ENCODE measurements at regions not wholly inside any gene's neighbourhood (a gene's known extent, or its start where the extent isn't known, plus 50 kb on each side); places are given as distances from the start of the nearest gene placed in this dataset.
A peak's percentile ranks its signal among the peaks of the same experiment; 100 is the strongest.

DNA sequence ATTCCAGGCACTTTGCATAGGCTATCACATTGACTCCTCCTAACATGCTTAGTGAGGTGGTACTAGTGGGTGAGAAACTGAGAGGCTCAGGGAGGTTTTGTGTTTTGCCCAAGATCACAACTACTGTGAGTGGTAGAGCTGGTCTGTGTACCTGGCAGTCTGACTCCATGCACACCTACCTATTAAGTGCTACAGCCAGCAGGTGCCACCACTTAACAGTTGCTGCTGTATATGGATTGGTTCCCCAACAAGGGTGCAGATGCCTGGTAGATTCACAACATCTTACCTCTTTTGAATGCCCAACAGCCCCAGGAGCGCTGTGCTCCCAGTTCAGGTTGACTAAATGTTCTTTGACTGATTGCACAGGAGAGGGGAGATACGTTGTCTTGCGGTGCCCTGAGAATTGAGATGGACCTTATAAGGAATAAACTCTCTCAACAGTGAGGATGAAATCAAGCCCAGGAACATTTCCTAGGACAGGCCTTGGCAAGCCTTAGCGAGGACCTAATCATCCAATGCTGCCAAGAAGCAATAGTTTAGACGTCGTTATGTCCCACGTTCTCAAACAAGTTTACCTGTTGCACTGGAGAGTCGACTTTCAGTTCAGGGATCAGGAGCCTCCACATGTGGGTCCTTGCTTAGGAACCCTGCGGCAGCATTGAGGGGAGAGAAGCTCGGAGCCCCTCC lies 78.9 kb upstream of the F3 start:
- Mint-ChIP-seq H3K4me3 (no peak overlapping the region), H3K36me3 (peaks cover 0 to 15% of the 10 kb centered on the region in 2 donors), H3K27me3 (peaks cover 0 to 8% (median 5%) of the 10 kb centered on the region in 3 donors), H3K9me3 (peaks cover 7 to 21% (median 10%) of the 10 kb centered on the region in 7 donors), H3K4me1 (no peaks in the 10 kb centered on the region), H3K27ac (no peak overlapping the region)
- no peak for ATAC-seq (ENCODE audit: low read depth in 2 of 2)
- no peak for DNase-seq

GRCh38 chr1:94619731-94620130 lies 78.2 kb upstream of the F3 start:
- peaks cover 0 to 15% of the 10 kb centered on the region in 2 donors for H3K36me3 Mint-ChIP-seq
- DNase-seq, result no peak
- H3K27me3 Mint-ChIP-seq, result peaks cover 0 to 8% (median 5%) of the 10 kb centered on the region in 3 donors
- no peak overlapping the region for H3K4me3 Mint-ChIP-seq
- H3K9me3 Mint-ChIP-seq, result peaks cover 7 to 21% (median 10%) of the 10 kb centered on the region in 7 donors
- no peak for ATAC-seq (ENCODE audit: low read depth in 2 of 2)
- no peak overlapping the region for H3K27ac Mint-ChIP-seq
- H3K4me1 Mint-ChIP-seq, result no peaks in the 10 kb centered on the region

DNA sequence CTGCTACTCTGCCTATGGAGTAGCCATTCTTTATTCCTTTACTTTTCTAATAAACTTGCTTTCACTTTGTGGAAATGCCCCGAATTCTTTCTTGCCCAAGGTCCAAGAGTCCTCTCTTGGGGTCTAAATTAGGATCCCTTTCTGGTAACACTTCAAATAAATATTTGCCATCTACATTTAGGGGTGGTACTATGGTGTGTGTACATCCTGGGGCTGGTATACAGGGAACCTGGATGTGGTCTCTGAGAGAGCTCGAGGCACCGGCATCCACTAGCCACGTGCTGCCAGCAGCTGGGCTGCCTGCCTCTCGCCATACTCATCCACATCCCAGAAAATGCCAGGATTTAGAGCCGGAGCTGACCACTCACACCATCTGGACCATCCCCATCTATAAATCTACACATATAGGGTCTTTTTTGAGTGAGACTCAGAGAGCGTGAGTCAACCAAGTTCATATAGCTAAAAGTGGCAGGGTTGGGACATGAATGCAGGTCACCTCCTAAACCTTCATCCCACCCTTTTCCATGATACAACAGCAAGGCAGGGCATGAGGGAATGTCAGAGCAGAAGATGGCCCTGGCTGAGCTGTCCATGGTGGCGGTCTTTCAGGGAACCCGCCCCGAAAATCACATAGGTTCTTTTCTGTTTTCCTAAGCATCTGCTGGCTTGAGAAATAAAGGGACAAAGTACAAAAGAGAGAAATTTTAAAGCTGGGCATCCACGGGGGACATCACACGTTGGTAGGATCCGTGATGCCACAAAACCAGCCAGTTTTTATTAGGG lies 76.6 kb upstream of the F3 start:
- Mint-ChIP-seq H3K4me1 (no peaks in the 10 kb centered on the region), H3K9me3 (peaks cover 7 to 21% (median 10%) of the 10 kb centered on the region in 7 donors), H3K36me3 (peaks cover 0 to 15% of the 10 kb centered on the region in 2 donors), H3K4me3 (no peak overlapping the region), H3K27me3 (peaks cover 0 to 8% (median 5%) of the 10 kb centered on the region in 3 donors), H3K27ac (no peak overlapping the region)
- DNase-seq (no peak), ATAC-seq (ENCODE audit: low read depth in 2 of 2) (no peak)

GRCh38 chr1:94617134-94617805 lies 75.7 kb upstream of the F3 start:
- H3K27ac Mint-ChIP-seq, result no peak overlapping the region
- ATAC-seq (ENCODE audit: low read depth in 2 of 2), result no peak
- no peak overlapping the region for H3K4me3 Mint-ChIP-seq
- H3K9me3 Mint-ChIP-seq, result peaks cover 7 to 21% (median 10%) of the 10 kb centered on the region in 7 donors
- no peaks in the 10 kb centered on the region for H3K4me1 Mint-ChIP-seq
- no peak for DNase-seq
- peaks cover 0 to 15% of the 10 kb centered on the region in 2 donors for H3K36me3 Mint-ChIP-seq
- peaks cover 0 to 8% (median 5%) of the 10 kb centered on the region in 3 donors for H3K27me3 Mint-ChIP-seq

GRCh38 chr1:94616506-94616905 lies 74.9 kb upstream of the F3 start:
- no peak for DNase-seq
- Mint-ChIP-seq H3K27me3 (peaks cover 0 to 8% (median 5%) of the 10 kb centered on the region in 3 donors), H3K4me3 (no peak overlapping the region), H3K36me3 (peaks cover 0 to 15% of the 10 kb centered on the region in 2 donors), H3K27ac (no peak overlapping the region), H3K4me1 (no peaks in the 10 kb centered on the region), H3K9me3 (peaks cover 7 to 21% (median 10%) of the 10 kb centered on the region in 7 donors)
- no peak for ATAC-seq (ENCODE audit: low read depth in 2 of 2)

DNA sequence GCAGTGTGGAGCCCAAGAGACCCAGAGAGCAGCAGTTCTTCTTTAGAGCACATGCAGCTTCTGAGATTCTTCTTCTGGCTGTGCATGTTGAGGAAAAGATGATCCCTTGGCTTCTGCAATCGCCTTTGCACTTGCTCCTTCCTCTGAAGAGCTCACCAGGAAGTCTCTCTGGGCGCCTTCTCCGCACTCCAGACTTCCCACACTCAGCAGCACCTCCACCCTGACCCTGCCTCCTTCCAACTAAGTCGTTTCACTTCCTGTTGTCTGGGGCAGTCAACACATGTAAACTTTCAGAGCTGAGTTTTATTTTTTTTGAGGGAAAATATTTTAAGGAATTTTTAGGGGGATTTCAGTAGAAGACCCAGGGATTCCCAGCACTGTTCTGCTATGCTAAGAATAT lies 73.4 kb upstream of the F3 start:
- peak overlapping the region in 2 of 6 donors; percentile 4 to 5 for H3K27ac Mint-ChIP-seq
- H3K4me1 Mint-ChIP-seq, result no peaks in the 10 kb centered on the region
- H3K36me3 Mint-ChIP-seq, result peaks cover 0 to 15% of the 10 kb centered on the region in 2 donors
- H3K27me3 Mint-ChIP-seq, result peaks cover 0 to 8% (median 5%) of the 10 kb centered on the region in 3 donors
- DNase-seq (no peak), ATAC-seq (ENCODE audit: low read depth in 2 of 2) (no peak)
- H3K9me3 Mint-ChIP-seq, result peaks cover 7 to 21% (median 10%) of the 10 kb centered on the region in 7 donors
- H3K4me3 Mint-ChIP-seq, result no peak overlapping the region

DNA sequence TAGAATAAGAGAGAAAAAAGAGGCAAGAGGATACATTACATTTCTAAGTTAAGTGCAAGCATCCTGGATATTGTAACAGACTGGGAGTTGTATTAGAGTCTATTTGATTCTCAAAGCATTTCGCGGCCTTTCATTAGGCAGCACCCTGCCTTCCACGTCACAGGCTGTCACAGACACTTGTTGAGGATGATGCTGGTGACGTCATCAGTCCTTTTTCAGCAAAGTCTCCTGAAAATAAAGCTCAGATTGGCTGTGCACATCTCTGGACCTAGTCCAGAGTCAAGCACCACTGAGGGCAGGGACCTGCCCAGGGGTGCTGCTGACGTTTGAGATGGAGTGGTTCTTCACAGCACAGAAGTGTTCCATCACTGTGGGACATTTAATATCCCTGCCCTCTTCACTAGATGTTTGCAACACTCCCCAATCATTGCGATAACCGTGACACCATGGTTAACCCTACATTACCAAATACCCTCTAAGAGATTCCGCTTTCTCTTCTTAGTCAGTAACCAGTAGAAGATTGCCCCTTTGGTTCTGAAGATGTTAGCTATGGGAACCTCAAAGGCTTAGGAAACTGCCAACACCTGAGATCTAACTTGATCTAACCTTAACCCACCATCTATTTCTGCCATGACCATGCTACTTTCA lies 72.7 kb upstream of the F3 start:
- H3K36me3 Mint-ChIP-seq, result peaks cover 0 to 15% of the 10 kb centered on the region in 2 donors
- H3K4me3 Mint-ChIP-seq, result no peak overlapping the region
- DNase-seq (no peak), ATAC-seq (ENCODE audit: low read depth in 2 of 2) (no peak)
- H3K4me1 Mint-ChIP-seq, result no peaks in the 10 kb centered on the region
- H3K27me3 Mint-ChIP-seq, result peaks cover 0 to 8% (median 5%) of the 10 kb centered on the region in 3 donors
- H3K9me3 Mint-ChIP-seq, result peaks cover 7 to 18% (median 10%) of the 10 kb centered on the region in 7 donors
- no peak overlapping the region for H3K27ac Mint-ChIP-seq

GRCh38 chr1:94612525-94613204 lies 71.1 kb upstream of the F3 start:
- ATAC-seq (ENCODE audit: low read depth in 2 of 2), result no peak
- H3K36me3 Mint-ChIP-seq, result no peaks in the 10 kb centered on the region

GRCh38 chr1:94611681-94612475 lies 70.3 kb upstream of the F3 start:
- Mint-ChIP-seq H3K27ac (no peak overlapping the region), H3K4me1 (no peaks in the 10 kb centered on the region), H3K27me3 (no peaks in the 10 kb centered on the region), H3K9me3 (peaks cover 0 to 3% (median 0%) of the 10 kb centered on the region in 7 donors), H3K4me3 (no peak overlapping the region), H3K36me3 (no peaks in the 10 kb centered on the region)
- no peak for DNase-seq
- no peak for ATAC-seq (ENCODE audit: low read depth in 2 of 2)

More at GRCh38 chr1:94612525-94613204, 71.1 kb upstream of the F3 start:
- H3K27ac Mint-ChIP-seq, result no peak overlapping the region
- no peaks in the 10 kb centered on the region for H3K27me3 Mint-ChIP-seq
- DNase-seq, result no peak
- H3K4me1 Mint-ChIP-seq, result no peaks in the 10 kb centered on the region
- no peak overlapping the region for H3K4me3 Mint-ChIP-seq
- H3K9me3 Mint-ChIP-seq, result peaks cover 0 to 4% (median 0%) of the 10 kb centered on the region in 7 donors

DNA sequence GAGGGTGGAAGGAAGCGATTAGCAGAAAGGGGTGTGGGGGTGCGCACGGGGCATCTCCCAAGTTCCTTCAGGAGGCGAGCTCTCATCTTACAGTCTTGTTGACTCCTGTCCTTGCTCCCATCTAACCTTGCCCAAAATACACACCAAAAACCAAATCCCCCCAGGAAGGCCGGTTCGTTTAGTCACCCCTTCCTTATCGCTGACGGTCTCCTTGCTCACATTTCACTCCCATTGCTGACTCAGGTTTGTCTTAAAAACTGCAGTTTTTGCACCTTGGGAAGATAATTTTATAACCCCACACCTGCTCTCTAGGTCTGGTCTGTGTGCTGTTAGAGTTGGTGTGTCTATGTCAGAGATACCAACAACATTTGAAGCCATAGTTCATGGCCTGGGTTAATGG lies 68.1 kb upstream of the F3 start:
- Mint-ChIP-seq H3K27ac (no peak overlapping the region), H3K36me3 (no peaks in the 10 kb centered on the region), H3K4me3 (no peak overlapping the region), H3K4me1 (no peaks in the 10 kb centered on the region), H3K9me3 (peaks cover 0 to 3% (median 0%) of the 10 kb centered on the region in 7 donors), H3K27me3 (no peaks in the 10 kb centered on the region)
- ATAC-seq (ENCODE audit: low read depth in 2 of 2), result no peak
- DNase-seq, result no peak

GRCh38 chr1:94608852-94609530 lies 67.4 kb upstream of the F3 start:
- ATAC-seq (ENCODE audit: low read depth in 2 of 2) (no peak), DNase-seq (no peak)
- Mint-ChIP-seq H3K4me3 (no peak overlapping the region), H3K36me3 (no peaks in the 10 kb centered on the region), H3K27ac (no peak overlapping the region), H3K27me3 (peaks cover 0 to 1% (median 0%) of the 10 kb centered on the region in 3 donors), H3K4me1 (no peaks in the 10 kb centered on the region), H3K9me3 (peaks cover 0 to 3% (median 0%) of the 10 kb centered on the region in 7 donors)
